Chondrocyte (in vitro differentiated cells): ENCODE measurements at regions not wholly inside any gene's neighbourhood (a gene's known extent, or its start where the extent isn't known, plus 50 kb on each side); places are given as distances from the start of the nearest gene placed in this dataset.

Source experiments
- DNase-seq: peaks from one replicate; pipeline ENCODE4 v3.0.0; 2021; ENCODE audit warnings: mixed read lengths, low spot score
- H3K27ac Mint-ChIP-seq: one replicate; pipeline ENCODE4 v1.8.0; 2021; ENCODE audit warnings: mild to moderate bottlenecking, moderate library complexity, mixed read lengths; ENCODE audit not compliant: unreplicated experiment
- H3K27me3 Mint-ChIP-seq: 2 replicates; pipeline ENCODE4 v1.8.0; 2021; ENCODE audit warnings: low read depth, mixed read lengths
- H3K36me3 Mint-ChIP-seq: 2 replicates; pipeline ENCODE4 v1.8.0; 2021; ENCODE audit warnings: low read depth, mixed read lengths
- H3K4me1 Mint-ChIP-seq: 2 replicates; pipeline ENCODE4 v1.8.0; 2021; ENCODE audit warnings: low read depth, mild to moderate bottlenecking, mixed read lengths
- H3K4me3 Mint-ChIP-seq: one replicate; pipeline ENCODE4 v1.8.0; 2021; ENCODE audit warnings: mild to moderate bottlenecking, moderate library complexity, mixed read lengths; ENCODE audit not compliant: unreplicated experiment
- H3K9me3 Mint-ChIP-seq: 2 replicates; pipeline ENCODE4 v1.8.0; 2021; ENCODE audit warnings: low read depth, mixed read lengths
- CTCF ChIP-seq: fragments of 200-600 bp; sonication (generic); IDR thresholded peaks from 2 replicates; pipeline ENCODE4 v1.5.0; 2021; ENCODE audit warnings: antibody characterized with exemption, mild to moderate bottlenecking, moderate library complexity

- no peak for TF ChIP-seq CTCF
- peaks cover 2% of the 10 kb centered on the region for H3K36me3 Mint-ChIP-seq
- H3K9me3 Mint-ChIP-seq = peaks cover 21% of the 10 kb centered on the region
- DNase-seq = no peak
- H3K27me3 Mint-ChIP-seq = no peaks in the 10 kb centered on the region
- H3K4me1 Mint-ChIP-seq = peaks cover 31% of the 10 kb centered on the region
- H3K4me3 Mint-ChIP-seq = no peak overlapping the region
- H3K27ac Mint-ChIP-seq = no peak overlapping the region
These were observed 72.8 kb upstream of the KCNJ15 start for GRCh38 chr21:38183961-38184360.

GRCh38 chr21:38186661-38187270, 70.0 kb upstream of the KCNJ15 start:
- Mint-ChIP-seq H3K27ac (no peak overlapping the region), H3K4me1 (peaks cover 2% of the 10 kb centered on the region), H3K4me3 (no peak overlapping the region), H3K9me3 (peaks cover 25% of the 10 kb centered on the region), H3K27me3 (no peaks in the 10 kb centered on the region), H3K36me3 (no peaks in the 10 kb centered on the region)
- no peak for DNase-seq
- TF ChIP-seq CTCF = no peak

GRCh38 chr21:38188037-38188436, 68.8 kb upstream of the KCNJ15 start:
- peaks cover 25% of the 10 kb centered on the region for H3K9me3 Mint-ChIP-seq
- no peaks in the 10 kb centered on the region for H3K36me3 Mint-ChIP-seq
- H3K4me1 Mint-ChIP-seq = no peaks in the 10 kb centered on the region
- no peaks in the 10 kb centered on the region for H3K27me3 Mint-ChIP-seq
- H3K27ac Mint-ChIP-seq = no peak overlapping the region
- TF ChIP-seq CTCF = no peak
- H3K4me3 Mint-ChIP-seq = no peak overlapping the region
- DNase-seq = no peak

- Mint-ChIP-seq H3K27ac (no peak overlapping the region), H3K4me3 (no peak overlapping the region)
- no peak for TF ChIP-seq CTCF
These were observed 60.8 kb upstream of the KCNJ15 start for GRCh38 chr21:38196036-38196435.

GRCh38 chr21:38202811-38203210, 54.0 kb upstream of the KCNJ15 start:
- peaks cover 2% of the 10 kb centered on the region for H3K27me3 Mint-ChIP-seq
- H3K4me1 Mint-ChIP-seq = peaks cover 8% of the 10 kb centered on the region
- no peaks in the 10 kb centered on the region for H3K36me3 Mint-ChIP-seq
- H3K4me3 Mint-ChIP-seq = no peak overlapping the region
- DNase-seq = no peak
- H3K9me3 Mint-ChIP-seq = peaks cover 7% of the 10 kb centered on the region
- TF ChIP-seq CTCF = no peak
- H3K27ac Mint-ChIP-seq = no peak overlapping the region

More at GRCh38 chr21:38196036-38196435, 60.8 kb upstream of the KCNJ15 start:
- H3K9me3 Mint-ChIP-seq = peaks cover 37% of the 10 kb centered on the region
- no peak for DNase-seq
- no peaks in the 10 kb centered on the region for H3K4me1 Mint-ChIP-seq
- H3K36me3 Mint-ChIP-seq = peaks cover 6% of the 10 kb centered on the region
- no peaks in the 10 kb centered on the region for H3K27me3 Mint-ChIP-seq
